ENCODE measurements at regions not wholly inside any gene's neighbourhood (a gene's known extent, or its start where the extent isn't known, plus 50 kb on each side); places are given as distances from the start of the nearest gene placed in this dataset.
A peak's percentile ranks its signal among the peaks of the same experiment; 100 is the strongest.

DNA sequence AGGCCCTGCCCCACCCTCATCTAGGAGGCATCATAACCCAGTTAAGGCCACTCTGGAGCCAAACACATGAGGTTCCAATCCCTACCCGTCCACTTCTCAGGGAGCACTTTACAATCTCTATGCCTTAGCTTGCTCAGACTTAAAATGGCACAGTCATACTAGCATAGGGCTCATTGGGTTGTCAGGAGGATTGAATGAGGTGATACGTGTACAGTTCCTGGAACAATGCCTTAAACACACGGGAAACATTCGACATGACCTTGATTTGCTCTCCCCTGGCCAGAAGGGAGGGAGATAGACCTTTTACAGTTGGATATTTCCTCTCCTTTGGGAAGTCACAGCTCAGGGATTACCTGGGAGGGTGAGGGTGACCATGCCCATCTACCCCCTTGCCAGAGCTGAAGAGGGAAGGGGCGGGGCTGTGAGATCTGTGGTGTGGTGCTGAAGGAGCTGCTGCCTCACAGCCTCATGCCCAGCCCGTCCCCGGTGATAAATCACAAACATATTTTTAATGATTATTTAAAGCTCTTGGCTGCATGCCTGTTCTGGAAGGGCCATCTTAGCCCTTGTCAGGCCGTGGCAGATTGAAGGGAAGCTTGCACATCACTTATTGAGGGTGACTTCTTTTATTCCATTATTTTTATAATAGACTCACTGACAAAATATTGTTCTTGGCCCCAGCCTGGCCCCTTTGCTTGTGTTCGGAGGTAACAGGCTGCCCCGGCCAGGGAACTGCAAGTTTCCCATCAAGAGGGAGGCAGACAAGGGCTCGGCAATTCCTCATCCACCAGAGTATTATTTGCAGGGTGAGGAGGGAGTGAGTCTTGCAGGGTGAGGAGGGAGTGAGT is 83.4 kb downstream of the FOXD2 start:
- DNase-seq (ENCODE audit: low spot score) = no peak
- in situ Hi-C loops (cut with MboI; ENCODE audit: low pct_unique_long_range_greater_than_20kb, low sequenced_read_pairs, unreplicated experiment) = no loop called here
- TF ChIP-seq, protein P1, sequence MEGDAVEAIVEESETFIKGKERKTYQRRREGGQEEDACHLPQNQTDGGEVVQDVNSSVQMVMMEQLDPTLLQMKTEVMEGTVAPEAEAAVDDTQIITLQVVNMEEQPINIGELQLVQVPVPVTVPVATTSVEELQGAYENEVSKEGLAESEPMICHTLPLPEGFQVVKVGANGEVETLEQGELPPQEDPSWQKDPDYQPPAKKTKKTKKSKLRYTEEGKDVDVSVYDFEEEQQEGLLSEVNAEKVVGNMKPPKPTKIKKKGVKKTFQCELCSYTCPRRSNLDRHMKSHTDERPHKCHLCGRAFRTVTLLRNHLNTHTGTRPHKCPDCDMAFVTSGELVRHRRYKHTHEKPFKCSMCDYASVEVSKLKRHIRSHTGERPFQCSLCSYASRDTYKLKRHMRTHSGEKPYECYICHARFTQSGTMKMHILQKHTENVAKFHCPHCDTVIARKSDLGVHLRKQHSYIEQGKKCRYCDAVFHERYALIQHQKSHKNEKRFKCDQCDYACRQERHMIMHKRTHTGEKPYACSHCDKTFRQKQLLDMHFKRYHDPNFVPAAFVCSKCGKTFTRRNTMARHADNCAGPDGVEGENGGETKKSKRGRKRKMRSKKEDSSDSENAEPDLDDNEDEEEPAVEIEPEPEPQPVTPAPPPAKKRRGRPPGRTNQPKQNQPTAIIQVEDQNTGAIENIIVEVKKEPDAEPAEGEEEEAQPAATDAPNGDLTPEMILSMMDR (IDR thresholded peaks at IDR 0.05; ENCODE audit: extremely low read depth, insufficient read depth, missing control alignments) = no peak

DNA sequence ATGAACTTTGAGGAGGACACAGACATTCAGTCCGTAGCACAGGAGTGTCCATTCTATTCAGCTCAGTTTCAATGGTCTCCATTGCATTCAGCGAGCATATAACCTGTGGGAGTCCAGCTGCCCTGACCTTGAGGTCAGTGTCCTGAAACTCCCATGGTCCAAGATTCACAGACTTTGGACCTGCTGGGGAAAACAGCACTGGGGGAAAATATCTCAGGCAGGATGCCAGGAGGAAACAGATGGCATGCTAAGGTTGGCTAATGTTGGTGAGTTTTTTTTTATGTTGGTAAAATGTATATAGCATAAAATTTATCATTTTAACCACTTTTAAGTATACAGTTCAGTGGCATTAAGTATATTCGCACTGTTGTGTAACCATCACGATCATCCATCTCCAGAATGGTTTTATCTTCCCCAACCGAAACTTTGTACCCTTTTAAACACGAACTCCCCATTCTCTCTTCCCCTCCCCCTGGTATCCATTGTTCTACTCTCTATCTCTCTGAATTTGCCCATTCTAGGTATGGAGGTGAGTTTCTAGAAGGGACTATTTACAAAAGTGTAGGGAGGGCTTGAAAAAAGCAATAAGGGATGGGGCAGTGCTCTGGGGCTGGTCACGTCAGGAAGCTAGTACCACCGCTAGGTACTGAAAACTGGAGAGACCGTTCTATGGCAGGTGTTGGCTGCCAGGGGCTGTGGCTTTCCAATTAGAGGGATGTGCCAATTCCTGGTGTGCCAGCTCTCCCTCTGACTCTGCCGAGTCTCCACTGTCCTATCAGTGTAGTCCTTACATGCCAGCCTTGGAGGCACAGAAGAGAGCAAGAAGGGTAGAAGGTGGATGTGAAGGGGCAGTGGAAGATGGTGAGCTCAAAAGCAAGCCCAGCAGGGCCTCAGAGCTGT is 85.3 kb downstream of the FOXD2 start:
- in situ Hi-C loops (cut with MboI; ENCODE audit: low pct_unique_long_range_greater_than_20kb, low sequenced_read_pairs, unreplicated experiment) = no loop called here
- no peak for DNase-seq (ENCODE audit: low spot score)
- TF ChIP-seq, protein P1 (IDR thresholded peaks at IDR 0.05; ENCODE audit: extremely low read depth, insufficient read depth, missing control alignments) = no peak

DNA sequence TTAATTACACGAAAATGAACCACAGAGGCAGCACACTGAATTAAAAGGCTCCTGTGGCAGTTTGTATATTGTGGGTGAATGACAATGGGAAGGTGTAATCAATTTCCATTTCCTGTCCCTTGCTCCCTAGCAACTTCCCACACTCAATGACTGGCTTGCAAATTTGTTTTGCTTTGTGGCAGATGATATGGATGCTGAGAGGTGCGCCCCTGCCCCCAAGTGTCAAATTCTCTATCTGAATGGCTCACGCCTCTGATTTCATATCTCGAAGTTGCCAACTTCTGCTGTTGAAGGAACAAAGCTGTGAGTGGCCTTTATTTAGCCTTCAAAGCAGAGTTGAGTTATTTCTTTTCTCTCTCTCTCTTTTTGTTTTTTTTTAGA is 86.0 kb downstream of the FOXD2 start:
- DNase-seq (ENCODE audit: low spot score) = no peak
- TF ChIP-seq, protein P1 (IDR thresholded peaks at IDR 0.05; ENCODE audit: extremely low read depth, insufficient read depth, missing control alignments) = no peak
- in situ Hi-C loops (cut with MboI; ENCODE audit: low pct_unique_long_range_greater_than_20kb, low sequenced_read_pairs, unreplicated experiment) = no loop called here

DNA sequence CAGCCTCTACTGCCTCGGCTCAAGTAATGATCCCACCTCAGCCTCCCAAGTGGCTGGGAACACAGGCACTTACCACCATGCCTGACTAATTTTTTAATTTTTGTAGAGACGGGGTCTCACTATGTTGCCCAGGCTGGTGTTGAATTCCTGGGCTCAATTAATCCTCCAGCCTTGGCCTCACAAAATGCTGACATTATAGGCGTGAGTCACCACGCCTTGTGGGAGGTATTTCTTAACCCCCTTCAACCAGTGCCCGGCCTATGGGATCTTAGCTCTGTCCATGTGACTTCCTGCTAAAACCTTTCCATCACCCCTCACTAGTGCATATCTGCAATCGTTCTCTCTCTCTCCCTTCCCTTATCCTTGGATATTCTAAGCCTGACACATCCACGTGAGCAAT is 86.4 kb downstream of the FOXD2 start:
- DNase-seq (ENCODE audit: low spot score) = no peak
- in situ Hi-C loops (cut with MboI; ENCODE audit: low pct_unique_long_range_greater_than_20kb, low sequenced_read_pairs, unreplicated experiment) = no loop called here
- TF ChIP-seq, protein P1 (IDR thresholded peaks at IDR 0.05; ENCODE audit: extremely low read depth, insufficient read depth, missing control alignments) = no peak

DNA sequence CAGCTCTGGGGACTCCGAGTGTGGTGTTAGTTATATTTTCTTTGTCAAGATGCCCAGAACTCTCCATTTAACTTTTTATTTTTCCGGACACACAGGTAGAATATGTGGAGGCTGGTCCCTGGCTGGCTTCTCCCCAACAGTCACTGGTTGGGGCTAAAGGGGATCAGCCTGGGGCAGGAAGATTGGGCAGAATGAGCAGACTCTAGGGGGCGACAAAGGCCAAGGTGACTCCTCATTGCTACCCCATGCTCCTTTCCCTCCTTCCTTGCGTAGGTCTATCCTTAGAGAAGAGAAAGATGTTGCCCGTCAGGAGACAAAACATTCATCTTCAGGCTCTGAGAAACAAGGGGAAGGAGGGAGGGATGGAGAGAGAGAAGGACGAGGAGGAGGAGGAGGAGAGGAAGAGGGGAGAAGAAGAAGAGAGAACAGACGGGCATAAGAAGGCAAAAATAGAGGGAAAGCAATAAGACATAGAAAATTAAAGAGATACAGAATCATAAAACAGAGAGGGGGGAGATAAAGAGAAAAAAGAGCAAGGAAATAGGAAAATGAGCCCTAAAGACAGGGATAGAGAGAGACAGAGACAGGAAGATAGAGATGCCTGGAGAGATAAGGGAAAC is 89.9 kb downstream of the FOXD2 start:
- in situ Hi-C loops (cut with MboI; ENCODE audit: low pct_unique_long_range_greater_than_20kb, low sequenced_read_pairs, unreplicated experiment) = no loop called here
- no peak for DNase-seq (ENCODE audit: low spot score)
- TF ChIP-seq, protein P1 (IDR thresholded peaks at IDR 0.05; ENCODE audit: extremely low read depth, insufficient read depth, missing control alignments) = peak; percentile 30

DNA sequence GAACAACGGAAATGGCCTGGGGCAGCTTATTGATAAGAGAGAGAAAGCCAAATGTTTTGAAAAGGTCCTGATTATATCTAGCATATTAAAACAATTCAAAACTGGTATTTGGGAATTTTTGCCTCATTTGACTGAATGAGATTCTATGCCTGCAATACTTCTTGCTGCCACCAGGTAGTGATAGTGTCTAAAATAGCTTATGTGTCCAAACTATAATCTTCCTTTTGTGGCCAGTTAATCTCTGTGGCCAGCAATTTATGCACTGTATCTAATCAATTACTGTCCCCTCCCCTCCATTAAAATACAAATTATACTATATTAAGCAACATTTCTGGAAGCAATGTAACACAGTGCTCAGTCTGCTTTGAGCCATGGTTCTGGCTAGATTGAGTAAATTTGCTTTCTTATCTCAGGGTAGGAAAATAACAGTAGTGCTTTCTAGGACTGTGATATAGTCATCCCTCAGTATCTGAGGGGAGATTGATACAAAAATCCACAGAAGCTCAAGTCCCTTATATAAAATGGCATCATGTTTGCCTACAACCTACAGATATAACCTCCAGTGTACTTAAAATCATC is 91.8 kb downstream of the FOXD2 start:
- in situ Hi-C loops (cut with MboI; ENCODE audit: low pct_unique_long_range_greater_than_20kb, low sequenced_read_pairs, unreplicated experiment) = no loop called here
- TF ChIP-seq, protein P1 (IDR thresholded peaks at IDR 0.05; ENCODE audit: extremely low read depth, insufficient read depth, missing control alignments) = peak; percentile 15
- DNase-seq (ENCODE audit: low spot score) = no peak
